HG03175 (cell line): ENCODE measurements at regions not wholly inside any gene's neighbourhood (a gene's known extent, or its start where the extent isn't known, plus 50 kb on each side); places are given as distances from the start of the nearest gene placed in this dataset.
"Not testable (repeated sequence)": the region's sequence is repeated elsewhere in the genome, so short reads cannot be mapped to it uniquely, and the experiment has no call there.

Experiments
- ATAC-seq: cut with Tn5 transposase; IDR thresholded peaks from one replicate; pipeline ENCODE4 v1.9.1; 2021; ENCODE audit warnings: mild to moderate bottlenecking, moderate library complexity; ENCODE audit not compliant: unreplicated experiment

GRCh38 chr15:70242951-70243685 is 145.4 kb upstream of the TLE3 start:
- ATAC-seq: no peak

- ATAC-seq: no peak
These were observed 144.0 kb upstream of the TLE3 start for GRCh38 chr15:70241561-70242320.

GRCh38 chr15:70240820-70241430 is 143.2 kb upstream of the TLE3 start:
- ATAC-seq: no peak

- peak; percentile 70 for ATAC-seq
These were observed 142.4 kb upstream of the TLE3 start for GRCh38 chr15:70240082-70240481.

- no peak for ATAC-seq
These were observed 141.2 kb upstream of the TLE3 start for GRCh38 chr15:70238917-70239316.

- no peak for ATAC-seq
These were observed 139.9 kb upstream of the TLE3 start for GRCh38 chr15:70237626-70238025.

- no peak for ATAC-seq
These were observed 138.8 kb upstream of the TLE3 start for GRCh38 chr15:70236341-70237086.

- no peak for ATAC-seq
These were observed 137.6 kb upstream of the TLE3 start for GRCh38 chr15:70235347-70235746.

- no peak for ATAC-seq
These were observed 136.7 kb upstream of the TLE3 start for GRCh38 chr15:70234256-70234905.

GRCh38 chr15:70231484-70231883 is 133.8 kb upstream of the TLE3 start:
- no peak for ATAC-seq

GRCh38 chr15:70227918-70228317 is 130.2 kb upstream of the TLE3 start:
- ATAC-seq: not testable (repeated sequence)

- no peak for ATAC-seq
These were observed 129.4 kb upstream of the TLE3 start for GRCh38 chr15:70227147-70227546.

GRCh38 chr15:70226337-70226980 is 128.7 kb upstream of the TLE3 start:
- ATAC-seq: no peak

GRCh38 chr15:70225416-70225815 is 127.7 kb upstream of the TLE3 start:
- no peak for ATAC-seq

- no peak for ATAC-seq
These were observed 124.9 kb upstream of the TLE3 start for GRCh38 chr15:70222606-70223005.

- no peak for ATAC-seq
These were observed 122.9 kb upstream of the TLE3 start for GRCh38 chr15:70220490-70221096.

- no peak for ATAC-seq
These were observed 122.2 kb upstream of the TLE3 start for GRCh38 chr15:70219966-70220365.

- no peak for ATAC-seq
These were observed 121.7 kb upstream of the TLE3 start for GRCh38 chr15:70219256-70219895.
